OCI-LY7 (cell line): ENCODE measurements at regions not wholly inside any gene's neighbourhood (a gene's known extent, or its start where the extent isn't known, plus 50 kb on each side); places are given as distances from the start of the nearest gene placed in this dataset.

Experiments
- CTCF ChIP-seq: fragments of 200-600 bp; sonication (generic); conservative IDR thresholded peaks from 2 replicates; pipeline ENCODE4 v1.5.1; 2014; ENCODE audit warnings: mild to moderate bottlenecking, antibody characterized with exemption, low read length, moderate library complexity, mixed read lengths
- EZH2phosphoT487 ChIP-seq: fragments of 200-600 bp; sonication (generic); IDR thresholded peaks from 2 replicates; pipeline ENCODE4 v1.6.1; 2018; ENCODE audit warnings: low read depth, borderline replicate concordance, mild to moderate bottlenecking, mixed run types, antibody characterized with exemption, low read length, moderate library complexity, mixed read lengths

- TF ChIP-seq CTCF (no peak), EZH2phosphoT487 (no peak)
Measured at GRCh38 chr3:72022027-72022426, 237.1 kb upstream of the PROK2 start.
